ENCODE measurements at regions not wholly inside any gene's neighbourhood (a gene's known extent, or its start where the extent isn't known, plus 50 kb on each side); places are given as distances from the start of the nearest gene placed in this dataset.
"Not testable (repeated sequence)": the region's sequence is repeated elsewhere in the genome, so short reads cannot be mapped to it uniquely, and the experiment has no call there.

DNA sequence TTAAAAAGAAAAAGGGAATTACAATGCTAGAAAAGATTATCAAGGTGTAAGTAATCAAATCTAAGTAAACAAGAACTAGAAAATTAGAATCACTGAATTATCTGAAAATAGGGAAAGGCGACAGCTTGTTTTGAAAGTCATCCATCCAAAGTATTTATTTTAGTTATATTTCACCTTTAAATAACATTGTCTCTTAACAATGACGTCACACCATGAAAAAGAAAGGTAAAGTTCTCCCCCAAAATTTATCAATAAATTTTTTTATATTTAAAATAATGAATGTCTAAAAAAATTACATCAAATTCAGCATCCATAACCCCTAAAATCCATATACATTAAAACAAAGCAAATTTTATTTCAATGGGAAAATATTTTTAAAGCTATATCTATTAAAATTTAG lies 223.2 kb downstream of the RERGL start (continued):
- no peak for TF ChIP-seq MAFK (IDR thresholded peaks at IDR 0.05; ENCODE audit: low read depth, low read length)
- no peak for TF ChIP-seq KDM1A (IDR thresholded peaks at IDR 0.05; ENCODE audit: borderline replicate concordance, low read length)
- TF ChIP-seq RFX5 (IDR thresholded peaks at IDR 0.05; ENCODE audit: borderline replicate concordance, low read depth, low read length): no peak

DNA sequence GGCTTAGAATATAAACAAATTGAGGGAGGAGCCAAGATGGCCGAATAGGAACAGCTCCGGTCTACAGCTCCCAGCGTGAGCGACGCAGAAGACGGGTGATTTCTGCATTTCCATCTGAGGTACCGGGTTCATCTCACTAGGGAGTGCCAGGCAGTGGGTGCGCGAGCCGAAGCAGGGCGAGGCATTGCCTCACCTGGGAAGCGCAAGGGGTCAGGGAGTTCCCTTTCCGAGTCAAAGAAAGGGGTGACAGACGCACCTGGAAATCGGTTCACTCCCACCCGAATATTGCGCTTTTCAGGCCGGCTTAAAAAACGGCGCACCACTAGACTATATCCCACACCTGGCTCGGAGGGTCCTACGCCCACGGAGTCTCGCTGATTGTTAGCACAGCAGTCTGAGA lies 234.4 kb downstream of the RERGL start:
- peak in 1 of 2 experiments; percentile 42 for DNase-seq (ENCODE audit: low read depth in 1 of 2, low spot score in 2 of 2)
- H3K4me1 ChIP-seq (replicated peaks in 1 of 4; ENCODE audit: control insufficient read depth in 3 of 4, insufficient read depth in 4 of 4, low read length in 3 of 4); H3K27ac ChIP-seq (ENCODE audit: low read depth, low read length); H2BK12ac ChIP-seq (ENCODE audit: low read depth, low read length); H4K20me1 ChIP-seq (replicated peaks in 1 of 2; ENCODE audit: control insufficient read depth in 1 of 2, insufficient read depth in 2 of 2, low read length in 2 of 2); H3K23ac ChIP-seq (ENCODE audit: insufficient read length); H3K79me1 ChIP-seq (ENCODE audit: low read depth, low read length); H3K4me2 ChIP-seq (ENCODE audit: insufficient read depth in 1 of 2, low read depth in 2 of 2, low read length in 2 of 2); H3K79me2 ChIP-seq (ENCODE audit: control insufficient read depth in 1 of 2, insufficient read depth in 2 of 2, low read length in 2 of 2); H4K5ac ChIP-seq (ENCODE audit: insufficient read length, low read depth, low read length); H2AFZ ChIP-seq (ENCODE audit: low read length); H2BK20ac ChIP-seq (ENCODE audit: low read length); H3K14ac ChIP-seq (ENCODE audit: insufficient read length); H2BK5ac ChIP-seq (ENCODE audit: low read depth, low read length); H3K4me3 ChIP-seq (ENCODE audit: extremely low read depth in 1 of 4, insufficient read depth in 2 of 4, low read depth in 3 of 4, low read length in 4 of 4); FAIRE-seq; H2BK15ac ChIP-seq (ENCODE audit: low read length); H3K4ac ChIP-seq (replicated peaks; ENCODE audit: insufficient read length, low read depth, low read length); H2BK120ac ChIP-seq (replicated peaks; ENCODE audit: low read depth, low read length); H3K18ac ChIP-seq (ENCODE audit: extremely low read depth, low read length); H4K8ac ChIP-seq (ENCODE audit: extremely low read depth, insufficient read depth, low read length); H3K56ac ChIP-seq (replicated peaks; ENCODE audit: insufficient read length, low read depth, low read length); H3K9ac ChIP-seq (replicated peaks in 1 of 4; ENCODE audit: extremely low read depth in 1 of 4, low read depth in 3 of 4, low read length in 3 of 4); POLR2A ChIA-PET (ENCODE audit: partially characterized antibody); H3K23me2 ChIP-seq (ENCODE audit: low read depth, low read length); H4K91ac ChIP-seq (replicated peaks; ENCODE audit: insufficient read length, low read length); H2AK5ac ChIP-seq (ENCODE audit: low read depth, low read length); CTCF ChIA-PET (ENCODE audit: partially characterized antibody); H3K36me3 ChIP-seq (ENCODE audit: control insufficient read depth in 2 of 4, insufficient read depth in 4 of 4, low read length in 3 of 4); H3K27me3 ChIP-seq (replicated peaks in 1 of 4; ENCODE audit: control insufficient read depth in 3 of 4, extremely low read depth in 1 of 4, insufficient read depth in 3 of 4, low read length in 3 of 4); H3K9me3 ChIP-seq (ENCODE audit: insufficient read depth in 2 of 2, low read depth in 1 of 2, low read length in 1 of 2): not testable (repeated sequence)
- WGBS, 2 experiments (ENCODE audit: extremely low coverage in 1 of 2, insufficient coverage in 1 of 2, insufficient read length in 1 of 2, insufficient replicate concordance in 2 of 2, low coverage in 1 of 2, low lambda C conversion rate in 2 of 2, missing lambda C conversion rate in 1 of 2): 92% methylated on average over 24 of the region's 24 CpGs; no CpG with 5 or more reads in 1 of the 2 experiments

All from H1 (cell line).